ENCODE measurements at regions not wholly inside any gene's neighbourhood (a gene's known extent, or its start where the extent isn't known, plus 50 kb on each side); places are given as distances from the start of the nearest gene placed in this dataset.

DNA sequence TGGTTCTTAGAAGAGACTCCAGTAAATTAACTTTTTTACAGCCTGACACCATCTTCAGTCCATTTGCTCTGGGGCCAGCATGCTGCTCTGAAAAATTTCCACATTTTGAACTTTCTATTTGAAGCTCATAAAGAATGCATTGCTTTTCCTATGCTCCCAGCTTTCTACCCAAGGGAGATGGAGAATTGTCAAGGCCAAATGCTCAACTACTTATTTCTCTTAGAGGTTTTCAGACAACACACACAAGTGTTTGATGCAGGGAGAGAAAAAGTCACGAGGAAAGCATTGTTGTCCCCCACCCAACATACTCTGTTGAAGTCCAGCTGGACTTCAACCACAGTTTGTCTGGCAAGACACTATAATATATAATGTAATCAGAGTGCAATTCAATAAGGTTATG lies 100.3 kb upstream of the CADPS start:
- no peak for DNase-seq (ENCODE audit: low spot score)
- no peak for ATAC-seq

DNA sequence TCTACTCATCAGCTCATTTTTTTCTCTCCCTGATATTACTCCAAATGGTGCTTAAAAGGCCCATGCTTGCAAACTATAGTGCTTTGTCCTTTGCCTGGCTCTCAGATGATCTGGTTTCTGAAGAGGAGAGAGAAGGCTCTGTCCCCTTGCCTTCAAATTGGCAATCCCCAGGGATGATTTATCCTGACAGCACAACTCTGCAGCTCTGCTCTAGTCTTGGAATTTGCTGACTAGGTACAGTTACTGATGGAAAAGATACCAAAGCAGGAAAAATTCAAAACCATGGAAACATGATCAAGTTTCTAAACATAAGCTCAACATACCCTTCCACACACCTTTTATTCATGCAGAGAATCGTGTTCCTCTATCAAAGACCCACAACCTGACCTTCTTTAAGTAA lies 106.7 kb upstream of the CADPS start:
- ATAC-seq (no peak), DNase-seq (ENCODE audit: low spot score) (no peak)

DNA sequence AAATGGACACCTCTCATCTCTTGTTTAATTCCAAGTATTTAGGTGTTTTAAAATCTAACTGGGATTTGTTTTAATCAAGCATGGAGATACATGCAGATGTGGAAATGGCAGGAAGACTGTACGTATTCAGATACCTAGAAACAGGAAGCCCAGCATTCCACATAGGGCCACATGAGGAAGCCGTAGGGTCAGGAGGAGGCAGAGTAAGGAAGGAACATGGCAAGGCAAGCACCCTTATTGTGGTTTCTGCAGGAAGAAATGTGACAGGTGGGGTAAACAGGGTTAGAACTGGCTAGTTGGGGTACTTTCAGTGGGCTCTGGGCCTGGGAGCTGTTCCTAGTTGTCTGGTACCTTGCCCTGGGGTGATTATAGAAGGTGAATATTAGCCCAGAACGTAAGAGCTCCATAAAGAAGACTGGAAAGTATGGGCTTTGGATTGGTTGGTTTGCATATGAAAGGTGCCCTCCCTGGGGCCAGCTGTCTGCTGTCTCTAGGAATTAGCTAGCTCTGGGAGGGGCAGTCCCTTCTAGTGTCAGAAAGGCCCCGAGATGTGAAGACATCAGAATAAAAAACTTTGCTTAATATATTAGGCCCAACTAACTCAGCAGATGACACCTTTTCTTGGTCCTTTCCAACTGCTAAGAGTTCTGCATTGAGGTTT lies 107.7 kb upstream of the CADPS start:
- ATAC-seq (no peak), DNase-seq (ENCODE audit: low spot score) (no peak)

DNA sequence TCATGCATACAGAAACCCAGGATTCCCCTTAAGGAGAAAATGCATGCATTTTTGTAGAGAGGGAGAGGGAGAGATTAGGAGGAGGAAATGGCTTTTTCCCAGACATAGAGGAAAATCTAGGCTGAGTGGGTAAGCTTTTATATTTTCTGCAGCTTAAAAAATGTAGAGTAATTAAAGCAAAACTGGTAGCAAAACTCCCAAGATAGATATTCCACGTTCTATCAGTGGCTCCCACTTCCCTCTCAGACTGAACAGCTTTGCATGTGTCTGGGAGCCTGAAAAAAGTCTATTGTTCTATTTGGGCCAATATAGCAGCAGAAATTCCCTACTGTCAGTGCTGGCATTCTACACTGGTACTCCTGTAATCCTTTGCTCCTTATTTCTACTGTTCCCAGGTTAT lies 110.8 kb upstream of the CADPS start:
- DNase-seq (ENCODE audit: low spot score) (no peak), ATAC-seq (no peak)

DNA sequence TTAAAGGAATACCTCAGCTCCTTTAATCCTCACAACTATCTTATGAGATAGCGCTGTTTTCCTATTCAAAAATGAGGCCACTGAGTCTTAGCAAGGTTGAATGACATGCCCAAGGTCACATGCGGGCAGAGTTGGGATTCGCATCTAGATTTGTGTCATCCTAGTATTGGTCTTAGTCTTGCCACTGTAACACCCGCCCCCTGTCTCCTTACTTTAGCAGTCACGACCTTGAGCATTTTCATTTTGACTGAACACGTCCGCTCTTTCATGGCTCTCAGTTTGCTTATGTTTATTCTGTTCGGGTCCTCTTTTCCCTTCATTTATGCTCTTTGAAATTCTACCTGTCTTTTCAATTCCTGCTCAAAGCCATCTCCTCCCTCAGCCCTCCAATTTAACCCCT lies 112.5 kb upstream of the CADPS start:
- ATAC-seq (no peak), DNase-seq (ENCODE audit: low spot score) (no peak)

DNA sequence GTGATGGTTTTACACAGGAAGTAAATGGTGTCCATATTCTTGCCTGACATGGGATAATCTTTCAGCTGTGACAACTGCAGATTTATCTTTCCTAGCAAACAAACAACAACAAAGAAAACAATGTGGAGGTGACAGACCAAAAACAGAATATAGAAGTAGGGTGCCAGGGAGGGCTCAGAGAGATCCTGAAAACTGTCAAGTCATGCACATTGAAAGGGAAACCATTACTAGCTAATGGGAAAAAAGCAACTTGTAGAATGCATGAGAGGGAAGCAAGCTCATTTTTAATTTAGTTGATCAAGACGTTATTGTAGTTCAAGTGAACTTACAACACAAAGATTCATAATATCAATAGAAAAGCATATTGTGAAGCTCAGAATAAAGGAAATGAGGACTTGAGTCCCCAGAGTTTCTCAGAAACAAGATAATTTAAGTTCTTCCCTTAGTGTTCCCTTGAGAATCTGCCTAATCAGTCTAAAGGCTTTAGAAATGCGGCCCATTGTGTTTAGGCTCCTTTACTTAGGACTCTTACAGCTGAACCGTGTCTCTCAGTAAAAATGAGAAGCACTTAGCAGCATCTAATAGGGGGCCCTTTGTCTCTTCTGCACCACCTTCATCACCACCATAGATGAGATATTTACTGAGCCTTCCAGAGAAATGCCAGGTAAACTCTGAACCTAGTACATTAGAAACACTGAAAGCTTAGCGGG lies 115.6 kb upstream of the CADPS start:
- DNase-seq (ENCODE audit: low spot score) (no peak), ATAC-seq (no peak)

DNA sequence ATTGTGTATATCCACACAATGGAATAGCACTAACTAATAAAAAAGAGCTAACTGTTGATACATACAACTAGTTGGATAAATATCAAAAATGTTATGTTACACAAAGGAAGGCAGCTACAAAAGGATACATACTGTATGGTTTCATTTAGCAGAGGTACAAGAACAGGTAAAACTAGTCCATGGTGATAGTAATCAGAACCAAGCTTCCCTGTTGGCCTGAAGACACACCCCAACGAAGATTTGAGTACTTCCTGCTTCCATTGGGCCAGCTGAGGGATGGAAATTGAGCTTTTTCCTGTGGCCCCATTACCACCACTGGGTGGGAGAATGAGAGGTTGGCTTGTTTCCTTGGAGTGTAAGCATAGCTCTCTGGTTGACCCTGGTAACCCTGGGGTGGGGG lies 117.3 kb upstream of the CADPS start:
- ATAC-seq (no peak), DNase-seq (ENCODE audit: low spot score) (no peak)

DNA sequence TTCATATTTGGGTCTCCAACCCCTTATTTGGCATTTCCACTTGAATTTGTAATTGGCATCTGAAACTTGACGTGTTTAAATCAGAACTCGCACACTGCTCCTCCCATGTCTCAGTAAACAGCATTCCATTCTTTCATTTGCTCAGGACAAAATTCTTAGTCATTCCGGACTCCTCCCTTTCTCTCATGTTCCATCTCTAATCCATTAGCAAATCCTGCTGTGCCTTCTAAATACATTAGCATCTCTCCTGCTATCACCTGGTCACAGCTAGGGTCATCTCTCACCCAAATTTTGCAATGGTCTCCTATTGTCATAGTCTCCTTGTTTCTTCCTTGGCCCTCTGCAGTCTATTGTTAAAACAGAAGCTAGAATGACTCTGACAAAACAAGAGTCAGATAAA lies 119.9 kb upstream of the CADPS start:
- ATAC-seq: no peak
- no peak for DNase-seq (ENCODE audit: low spot score)

DNA sequence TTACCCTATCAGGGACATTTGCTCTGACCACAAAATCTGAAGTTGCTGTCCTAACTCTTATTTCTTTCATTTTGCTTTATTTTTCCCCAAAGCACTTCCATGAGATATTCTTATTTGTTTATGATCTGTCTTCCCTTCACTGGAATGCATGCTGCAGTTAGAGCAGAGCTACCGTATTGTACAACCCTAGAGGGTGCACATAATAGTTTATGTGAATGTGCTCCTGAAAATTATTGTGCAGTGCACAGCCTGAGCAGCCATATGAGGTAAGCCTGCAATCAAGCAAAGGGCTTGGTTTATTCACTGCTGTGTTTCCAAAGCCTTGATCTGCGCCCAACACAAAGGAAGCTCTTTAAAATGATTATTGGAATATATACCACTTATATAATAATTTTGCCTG lies 120.3 kb upstream of the CADPS start:
- no peak for DNase-seq (ENCODE audit: low spot score)
- ATAC-seq: no peak

DNA sequence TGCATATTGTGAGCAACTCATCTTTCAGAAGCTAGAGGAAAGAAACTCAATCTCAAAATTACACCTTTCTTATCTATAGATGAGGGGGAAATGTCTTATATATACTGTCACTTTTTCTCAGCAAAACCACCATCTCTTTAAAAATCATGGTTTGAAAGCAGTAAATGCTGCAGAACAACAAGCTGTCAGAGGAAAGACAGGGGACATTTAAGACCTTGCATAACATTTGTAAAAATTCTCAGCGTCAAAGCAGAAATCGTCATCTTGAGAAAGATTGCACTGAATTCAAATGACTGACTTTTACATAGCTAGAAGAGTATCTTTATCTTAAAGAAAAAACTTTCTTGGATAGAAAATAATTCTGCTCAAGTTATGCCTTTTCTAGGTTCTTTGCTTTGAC lies 122.2 kb upstream of the CADPS start:
- ATAC-seq: no peak
- DNase-seq (ENCODE audit: low spot score): no peak

DNA sequence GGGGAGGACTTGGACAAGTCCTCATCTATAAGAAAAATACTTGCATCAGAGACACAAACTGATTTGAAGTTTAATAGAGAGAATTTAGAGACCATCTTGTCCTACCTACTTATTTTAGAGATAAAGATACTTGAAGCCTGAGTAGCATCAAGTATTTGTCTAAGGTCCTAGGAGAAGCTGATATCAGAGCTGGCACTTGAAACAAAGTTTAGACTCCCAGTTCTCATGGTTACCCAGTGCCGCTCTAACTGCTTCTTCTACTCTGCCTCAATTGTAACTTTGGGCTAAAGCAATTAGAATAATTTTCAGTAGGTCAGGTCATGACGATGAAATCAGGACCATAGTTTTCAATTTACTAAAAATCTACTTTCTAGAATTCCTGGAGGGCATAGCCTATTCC lies 123.9 kb upstream of the CADPS start:
- ATAC-seq: no peak
- DNase-seq (ENCODE audit: low spot score): no peak

DNA sequence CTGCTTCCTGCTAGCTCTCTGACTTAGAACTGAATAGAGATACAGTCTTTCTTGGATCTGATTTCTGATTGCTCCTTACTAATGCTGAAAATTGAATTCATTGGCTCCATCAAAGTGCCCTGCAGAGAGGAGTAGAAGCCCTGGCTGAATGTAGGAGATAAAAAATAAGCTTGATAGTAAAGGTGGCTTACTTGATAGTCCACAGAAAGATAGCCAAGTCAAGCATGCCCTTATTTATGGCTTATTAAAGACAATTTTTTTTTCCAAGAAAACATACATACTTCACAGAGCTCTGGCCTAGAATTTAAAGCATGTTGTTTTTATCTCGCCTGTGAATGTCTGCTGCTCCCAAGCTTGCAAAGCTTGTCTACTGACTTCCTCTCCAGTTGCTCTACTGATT lies 124.6 kb upstream of the CADPS start:
- ATAC-seq: no peak

DNA sequence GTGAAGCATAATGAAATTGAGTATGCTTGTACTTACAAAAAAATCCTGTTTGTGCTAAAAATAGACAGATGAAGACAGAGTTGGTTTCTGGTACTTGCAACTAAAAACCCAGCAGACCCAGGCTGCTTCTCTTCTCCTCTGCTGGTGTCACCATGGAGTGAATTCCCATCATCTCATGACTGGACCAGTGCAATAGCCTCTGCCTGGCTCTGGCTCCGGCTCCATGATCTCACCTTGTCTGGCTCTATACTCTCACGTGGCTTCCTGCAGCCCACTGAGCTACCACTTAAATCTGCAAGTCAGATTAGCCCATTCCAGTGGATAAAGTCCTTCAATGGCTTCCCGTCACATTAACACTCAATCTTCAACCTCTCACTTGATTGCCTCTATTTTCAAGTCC lies 129.2 kb upstream of the CADPS start:
- ATAC-seq (no peak), DNase-seq (ENCODE audit: low spot score) (no peak)

More for the DNA sequence above, 124.6 kb upstream of the CADPS start:
- DNase-seq (ENCODE audit: low spot score): no peak

DNA sequence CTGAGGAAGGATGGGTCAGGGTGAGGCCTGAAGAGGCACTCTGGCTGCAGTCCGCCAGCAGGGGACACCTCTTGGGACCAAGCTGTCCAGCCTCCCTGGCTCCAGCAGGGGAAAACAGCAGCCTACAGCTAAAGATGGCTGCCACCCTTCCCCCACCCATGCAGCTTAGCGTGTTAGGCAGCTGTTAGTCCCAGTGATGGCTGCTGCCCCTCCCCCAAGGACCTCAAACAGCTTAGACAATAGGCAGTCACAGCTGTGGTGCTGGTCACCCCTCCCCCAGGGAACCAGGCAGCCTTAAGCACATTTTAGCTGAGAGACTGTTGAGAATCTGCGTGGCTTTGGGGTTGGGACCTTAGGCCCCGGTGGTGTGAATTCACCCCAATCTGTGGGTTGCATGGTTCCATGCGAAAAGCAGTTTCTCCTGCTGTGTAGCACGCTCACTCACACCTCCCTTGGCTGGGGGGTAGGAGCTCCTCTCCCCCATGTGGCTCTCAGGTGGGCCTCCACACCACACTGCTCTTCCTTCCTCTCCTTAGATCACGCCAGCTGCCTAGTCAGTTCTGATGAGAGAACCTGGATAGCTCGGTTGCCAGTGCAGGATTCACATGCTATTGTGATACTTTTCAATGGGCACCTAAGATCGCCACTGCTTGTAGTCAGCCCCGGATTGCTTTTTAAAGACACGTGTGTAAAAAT lies 140.5 kb upstream of the CADPS start:
- DNase-seq (ENCODE audit: low spot score) (no peak), ATAC-seq (no peak)

DNA sequence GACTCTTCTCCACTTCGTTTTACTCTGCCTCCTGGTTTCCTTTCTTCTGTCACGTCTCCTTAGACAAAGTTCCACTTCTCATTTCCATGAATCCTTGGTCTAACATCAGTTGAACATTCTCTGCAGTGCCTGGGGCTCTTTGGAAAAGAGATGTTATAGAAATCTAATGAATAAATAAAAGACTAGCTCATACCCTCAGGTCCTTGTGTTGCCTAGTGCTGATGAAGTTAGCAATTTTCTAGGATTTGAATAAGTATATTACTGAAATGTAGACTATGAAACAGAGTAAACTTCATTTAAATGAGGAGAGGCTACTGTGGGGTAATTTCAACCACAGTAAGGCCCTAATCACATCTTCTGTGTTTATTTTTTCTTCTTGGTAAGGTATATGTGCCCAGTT lies 146.9 kb upstream of the CADPS start:
- ATAC-seq (no peak), DNase-seq (ENCODE audit: low spot score) (no peak)

DNA sequence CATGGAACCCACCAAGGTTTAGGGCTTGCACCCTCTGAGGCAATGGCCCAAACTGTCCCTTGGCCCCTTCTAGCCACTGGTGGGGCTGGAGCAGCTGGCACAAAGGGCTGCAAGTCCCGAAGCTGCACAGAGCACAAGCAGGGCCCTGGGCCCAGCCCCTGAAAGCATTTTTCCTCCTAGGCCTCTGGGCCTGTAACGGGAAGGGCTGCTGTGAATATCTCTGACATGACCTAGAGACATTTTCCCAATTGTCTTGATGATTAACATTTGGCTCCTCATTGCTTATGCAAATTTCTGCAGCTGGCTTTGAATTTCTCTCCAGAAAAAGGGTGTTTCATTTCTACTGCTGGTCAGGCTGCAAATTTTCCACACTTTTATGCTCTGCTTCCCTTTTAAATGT lies 151.5 kb upstream of the CADPS start:
- DNase-seq (ENCODE audit: low spot score) (no peak), ATAC-seq (no peak)

DNA sequence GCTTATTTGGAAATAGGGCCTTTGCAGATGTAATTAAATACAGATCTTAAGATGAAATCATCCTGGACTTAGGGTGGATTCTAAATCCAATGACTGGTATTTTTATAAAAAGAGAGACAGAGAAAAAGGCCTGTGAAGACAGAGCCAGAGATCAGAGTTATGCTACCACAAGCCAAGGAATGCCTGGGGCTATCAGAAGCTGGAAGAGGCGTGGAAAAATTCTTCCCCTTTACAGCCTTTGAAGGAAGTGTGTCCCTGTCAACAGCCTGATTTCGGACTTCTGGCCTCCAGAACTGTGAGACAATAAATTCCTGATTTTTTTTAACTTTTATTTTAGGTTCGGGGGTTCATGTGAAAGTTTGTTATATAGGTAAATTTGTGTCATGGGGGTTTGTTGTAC lies 154.1 kb upstream of the CADPS start:
- ATAC-seq (no peak), DNase-seq (ENCODE audit: low spot score) (no peak)

DNA sequence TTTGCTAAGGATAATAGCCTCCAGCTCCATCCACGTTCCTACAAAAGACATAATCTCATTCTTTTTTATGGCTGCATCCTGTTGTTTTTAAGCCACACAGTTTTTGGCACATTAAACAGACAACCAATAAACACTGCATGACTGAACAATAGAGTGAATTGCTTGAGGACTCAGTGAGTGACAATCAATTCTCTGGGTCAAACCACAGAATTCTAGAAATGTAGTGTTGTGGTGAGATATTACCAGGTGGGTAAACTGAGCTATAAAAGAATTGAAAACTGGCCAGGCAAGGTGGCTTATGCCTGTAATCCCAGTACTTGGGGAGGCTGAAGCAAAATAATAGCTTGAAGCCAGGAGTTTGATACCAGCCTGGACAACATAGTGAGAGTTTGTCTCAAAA lies 154.7 kb upstream of the CADPS start:
- no peak for ATAC-seq

DNA sequence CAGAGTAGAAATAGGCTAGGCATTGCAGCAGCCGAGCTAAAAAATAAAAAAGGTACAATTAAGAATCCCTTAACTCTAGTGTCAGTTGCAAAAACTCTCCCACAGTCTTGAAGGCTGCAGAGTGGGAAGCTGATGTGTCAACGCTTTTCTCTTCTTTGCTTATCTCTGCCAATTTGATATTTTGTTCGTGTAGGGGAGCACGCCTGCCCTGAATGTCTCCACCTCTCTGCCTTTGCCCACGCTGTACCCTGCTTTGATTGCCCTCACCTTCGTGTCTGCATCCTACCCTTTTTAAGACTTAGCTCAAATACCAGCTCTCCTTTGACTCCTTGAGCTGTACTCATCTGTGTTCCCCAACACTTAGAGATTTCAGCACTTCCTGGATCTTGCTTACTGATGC lies 155.4 kb upstream of the CADPS start:
- no peak for ATAC-seq
- no peak for DNase-seq (ENCODE audit: low spot score)

More for the DNA sequence above, 154.7 kb upstream of the CADPS start:
- DNase-seq (ENCODE audit: low spot score): no peak

DNA sequence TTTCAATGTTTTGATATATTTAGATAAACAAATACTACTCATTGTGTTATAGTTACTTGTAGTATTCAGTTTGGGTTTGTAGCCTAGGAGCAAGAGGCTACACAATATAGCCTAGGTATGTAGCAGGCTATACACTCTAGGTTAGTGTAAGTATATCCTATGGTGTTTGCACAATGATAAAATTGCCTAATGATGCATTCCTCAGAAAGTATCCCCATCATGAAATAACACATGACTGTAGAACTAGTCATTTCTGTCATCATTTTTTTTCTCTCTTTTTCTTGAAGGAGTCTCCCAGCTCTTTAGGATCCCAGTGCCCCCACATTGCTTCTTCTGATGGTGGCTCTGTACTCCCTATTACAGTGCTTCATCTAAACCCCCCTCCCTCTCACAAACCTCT lies 157.7 kb upstream of the CADPS start:
- ATAC-seq (no peak), DNase-seq (ENCODE audit: low spot score) (no peak)

DNA sequence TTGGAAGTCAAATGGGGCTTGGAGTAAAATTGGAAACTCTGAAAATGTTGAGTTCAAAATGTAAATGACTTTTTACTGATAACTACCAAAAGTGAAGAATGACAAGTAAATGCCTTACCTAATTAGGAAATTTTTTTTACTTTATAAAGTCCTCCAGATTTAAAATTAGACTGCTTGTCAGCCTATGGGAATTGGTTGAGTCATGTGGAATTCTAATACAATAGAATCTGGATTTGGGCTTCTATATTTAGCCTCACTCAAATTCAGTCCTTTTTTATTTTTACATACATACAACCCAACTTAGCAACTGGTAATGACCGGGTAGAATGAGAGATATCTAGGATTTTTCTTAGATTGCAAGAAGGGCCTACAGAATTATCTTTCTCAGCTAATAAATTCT lies 158.9 kb upstream of the CADPS start:
- DNase-seq (ENCODE audit: low spot score) (no peak), ATAC-seq (no peak)

DNA sequence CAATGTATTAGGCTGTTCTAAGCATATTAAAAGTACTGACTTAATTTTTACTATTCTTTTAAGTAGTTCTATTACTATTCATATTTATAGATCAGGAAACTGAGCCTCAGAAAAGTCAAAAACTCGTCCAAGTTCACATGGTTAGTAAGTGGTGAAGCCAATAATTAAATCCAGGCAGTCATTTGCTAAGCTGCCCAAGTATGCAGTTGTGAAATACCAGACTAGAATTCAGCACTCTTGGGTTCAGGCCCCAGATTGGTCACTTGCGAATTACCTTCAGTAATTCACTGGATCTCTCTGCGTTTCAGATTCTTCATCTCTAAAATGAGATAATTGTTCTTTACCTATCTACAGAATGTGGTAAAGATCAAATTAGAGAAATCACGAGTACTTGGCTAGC lies 161.9 kb upstream of the CADPS start:
- no peak for DNase-seq (ENCODE audit: low spot score)
- no peak for ATAC-seq

Measured in left lobe of liver (tissue), 2 donors.